HPDE6-E6E7 (cell line): ENCODE measurements at regions not wholly inside any gene's neighbourhood (a gene's known extent, or its start where the extent isn't known, plus 50 kb on each side); places are given as distances from the start of the nearest gene placed in this dataset.

Source experiments
- DNase-seq: peaks from one replicate; pipeline ENCODE4 v3.0.0; 2011; ENCODE audit warnings: missing footprints; ENCODE audit errors: extremely low spot score

DNA sequence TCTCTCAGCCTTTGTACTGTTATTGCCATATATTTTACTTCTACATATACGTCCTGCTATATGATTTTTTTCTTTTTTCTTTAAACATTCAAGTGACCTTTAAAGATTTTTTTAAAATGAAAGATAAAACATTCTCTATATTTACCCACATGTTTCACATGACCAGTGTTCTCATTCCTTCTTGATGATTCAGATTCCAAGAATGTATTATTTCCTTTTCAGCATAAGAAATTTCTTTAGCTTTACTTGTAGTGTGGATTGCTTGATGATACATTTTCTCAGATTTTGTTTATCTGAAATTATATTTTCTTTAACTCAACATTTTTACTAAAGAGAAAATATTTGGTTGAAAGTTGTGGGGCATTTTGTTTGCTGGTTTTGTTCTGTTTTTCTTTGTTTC is 792.1 kb downstream of the BRINP1 start:
- peak; percentile 15 for DNase-seq

DNA sequence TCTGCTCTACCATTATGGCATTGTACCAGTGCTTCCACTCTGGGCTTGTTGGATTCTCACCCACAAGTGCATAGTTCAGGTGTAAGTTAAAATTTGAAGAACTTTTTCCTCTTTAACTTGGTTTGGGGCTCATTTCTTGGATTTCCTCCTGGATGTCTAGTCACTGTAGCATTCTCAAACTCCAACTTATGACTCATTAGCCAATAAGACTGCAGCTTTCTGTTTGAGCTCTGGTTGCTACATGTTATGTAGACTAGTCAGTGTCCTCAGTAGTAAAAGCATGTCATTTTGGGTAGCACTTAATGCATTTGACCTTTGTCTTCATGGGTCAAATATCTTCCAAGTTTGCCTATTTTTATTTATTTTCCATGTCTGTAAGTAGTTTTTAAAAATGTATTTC is 790.8 kb downstream of the BRINP1 start:
- DNase-seq, result no peak

DNA sequence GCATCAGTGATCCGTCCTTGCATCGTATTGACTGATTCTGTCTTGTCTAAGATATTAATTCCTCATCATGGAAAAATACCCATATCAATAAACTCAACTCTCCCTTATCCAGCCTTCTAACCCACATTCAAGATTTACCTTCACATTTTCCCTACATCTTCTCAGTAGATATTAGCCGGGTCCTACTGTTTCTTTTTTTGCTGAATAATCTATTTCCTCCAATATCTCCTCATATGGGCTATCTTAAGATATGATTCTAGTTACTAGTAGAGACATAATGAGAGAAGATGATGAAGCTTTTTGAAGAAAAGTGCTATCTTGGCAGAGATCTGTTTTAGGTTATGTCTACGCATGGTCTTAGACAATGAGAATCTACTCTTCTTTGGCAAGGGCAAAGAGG is 785.8 kb downstream of the BRINP1 start:
- no peak for DNase-seq

DNA sequence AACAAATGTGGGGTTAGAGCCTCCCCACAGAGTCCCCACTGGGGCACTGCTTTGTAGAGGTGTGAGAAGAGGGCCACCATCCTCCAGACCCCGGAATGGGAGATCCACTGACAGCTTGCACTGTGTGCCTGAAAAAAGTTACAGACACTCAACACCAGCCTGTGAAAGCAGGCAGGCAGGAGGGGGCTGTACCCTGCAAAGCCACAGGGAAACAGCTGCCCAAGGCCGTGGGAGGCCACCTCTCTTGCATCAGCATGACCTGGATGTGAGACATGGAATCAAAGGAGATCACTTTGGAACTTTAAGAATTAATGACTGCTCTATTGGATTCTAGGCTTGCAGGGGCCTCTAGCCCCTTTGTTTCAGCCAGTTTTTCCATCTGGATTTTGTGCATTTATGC is 782.3 kb downstream of the BRINP1 start:
- no peak for DNase-seq

DNA sequence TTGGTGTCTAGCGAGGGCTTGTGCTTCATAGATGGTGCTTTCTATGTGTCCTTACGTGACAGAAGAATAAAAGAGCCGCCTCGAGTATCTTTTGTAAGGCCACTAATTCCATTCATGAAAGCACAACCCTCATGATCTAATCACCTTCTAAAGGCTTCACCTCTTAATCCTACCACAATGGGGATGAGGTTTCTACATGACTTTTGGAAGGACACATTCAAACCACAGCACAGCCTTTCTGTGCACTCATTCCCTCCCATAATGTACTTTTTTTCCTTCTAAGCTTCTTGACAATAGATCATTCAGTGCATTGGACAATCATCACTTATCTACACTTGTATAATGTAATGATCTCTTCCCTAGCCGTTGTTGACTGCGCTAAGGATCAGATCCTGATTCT is 774.8 kb downstream of the BRINP1 start:
- DNase-seq, result no peak

DNA sequence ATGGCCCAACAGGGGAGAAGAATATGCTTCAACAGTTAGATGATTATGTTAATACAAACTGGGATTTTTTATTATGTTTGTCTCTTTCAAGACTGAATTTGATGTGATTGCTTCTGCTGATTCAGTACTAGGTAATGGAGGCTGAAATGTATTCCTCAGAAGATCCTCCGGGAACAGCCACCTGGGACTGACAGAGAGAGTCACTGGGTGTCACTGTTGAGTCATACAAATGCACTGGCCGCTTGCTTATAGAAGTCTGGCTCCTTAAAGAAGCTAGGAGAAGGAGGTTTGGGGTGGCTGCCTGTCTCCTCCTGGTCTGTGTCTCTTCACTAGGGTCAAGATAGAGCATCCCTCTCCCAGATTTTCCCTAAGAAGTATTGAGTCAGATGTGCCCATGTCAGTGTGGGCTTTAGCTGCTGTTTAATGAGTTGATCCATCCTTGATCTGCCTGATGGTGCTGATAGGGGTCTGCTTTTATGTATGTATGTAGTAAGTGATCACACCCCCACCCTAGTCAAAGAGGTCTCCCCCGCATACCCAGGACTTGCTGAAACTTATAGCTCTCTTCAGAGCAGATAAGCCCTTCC is 773.4 kb downstream of the BRINP1 start:
- peak; percentile 46 for DNase-seq

DNA sequence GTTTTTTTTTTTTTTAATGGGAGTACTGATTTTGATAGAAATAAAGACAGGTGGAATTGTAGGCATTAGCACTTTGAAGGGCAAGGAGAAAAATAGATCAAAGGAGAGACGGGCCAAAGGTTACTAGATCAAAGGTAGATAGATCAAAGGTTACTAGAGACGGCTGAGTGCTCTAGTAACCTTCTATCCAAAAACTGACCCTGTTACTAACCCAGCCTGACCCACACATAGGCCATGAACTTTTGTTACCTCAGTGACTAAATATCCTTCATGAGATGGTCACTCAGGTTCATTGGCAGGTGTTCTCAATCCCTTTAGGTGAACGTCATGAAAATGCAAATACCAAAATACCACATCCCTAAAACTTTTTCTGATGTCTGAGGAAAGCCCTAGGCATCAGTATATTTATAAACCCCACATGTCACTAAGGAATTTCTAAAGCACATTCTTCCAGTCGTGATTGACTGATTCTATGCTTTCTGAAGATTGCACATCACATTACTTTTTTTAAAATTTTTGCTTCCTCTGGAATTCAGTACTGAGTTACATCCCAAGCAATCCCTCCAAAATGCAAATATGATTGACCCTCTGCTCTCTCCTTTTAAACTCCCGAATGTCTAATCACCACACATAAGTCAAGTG is 772.7 kb downstream of the BRINP1 start:
- DNase-seq, result no peak

DNA sequence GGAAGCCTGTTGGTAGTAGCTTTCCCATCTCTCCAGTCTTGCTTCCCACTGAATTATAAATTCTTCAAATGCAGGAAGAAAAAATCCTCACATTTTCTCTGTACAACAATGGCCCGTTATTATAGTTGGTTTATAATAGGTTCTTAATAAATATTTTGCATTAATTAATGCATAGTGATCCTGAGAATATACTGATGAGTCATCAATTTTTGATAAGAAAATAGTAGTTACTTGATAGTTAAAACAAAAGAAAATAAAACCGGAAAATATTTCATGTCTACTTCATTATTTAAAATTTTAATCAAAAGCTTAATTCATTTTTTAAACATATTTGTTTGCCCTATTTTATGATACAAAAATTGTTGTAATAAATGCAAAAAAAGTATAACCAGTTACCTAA is 762.6 kb downstream of the BRINP1 start:
- no peak for DNase-seq

DNA sequence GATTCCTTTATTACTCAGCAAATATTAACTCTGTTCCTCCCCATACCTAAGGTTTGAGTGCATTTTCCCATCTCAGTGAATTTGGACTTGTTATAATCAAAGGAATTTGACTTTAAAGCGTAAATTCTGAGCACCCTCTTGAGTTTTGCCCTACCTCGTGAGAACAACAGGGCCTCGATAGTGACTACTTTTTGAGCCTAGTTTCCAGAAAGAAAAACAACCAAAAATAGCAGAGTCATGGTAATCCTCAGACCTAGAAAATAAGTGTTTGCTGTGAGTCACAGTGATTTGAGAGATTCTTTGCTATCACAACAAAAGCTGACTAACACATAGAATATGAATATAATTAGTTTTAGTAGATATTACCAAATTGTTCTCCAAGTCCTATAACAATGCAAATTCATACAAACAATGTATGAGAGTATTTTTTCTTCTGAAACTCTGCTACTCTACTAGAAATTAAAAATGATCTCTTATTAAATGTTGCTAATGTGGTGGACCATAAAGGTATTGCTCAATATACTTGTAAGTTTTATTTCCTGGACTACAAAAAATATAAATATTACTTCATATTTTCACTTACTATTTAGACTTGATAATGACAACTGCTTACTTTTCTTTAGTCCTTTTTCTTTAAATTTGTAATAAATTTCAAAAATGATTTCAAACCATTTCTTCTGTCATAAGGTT is 759.7 kb downstream of the BRINP1 start:
- DNase-seq, result peak; percentile 31

DNA sequence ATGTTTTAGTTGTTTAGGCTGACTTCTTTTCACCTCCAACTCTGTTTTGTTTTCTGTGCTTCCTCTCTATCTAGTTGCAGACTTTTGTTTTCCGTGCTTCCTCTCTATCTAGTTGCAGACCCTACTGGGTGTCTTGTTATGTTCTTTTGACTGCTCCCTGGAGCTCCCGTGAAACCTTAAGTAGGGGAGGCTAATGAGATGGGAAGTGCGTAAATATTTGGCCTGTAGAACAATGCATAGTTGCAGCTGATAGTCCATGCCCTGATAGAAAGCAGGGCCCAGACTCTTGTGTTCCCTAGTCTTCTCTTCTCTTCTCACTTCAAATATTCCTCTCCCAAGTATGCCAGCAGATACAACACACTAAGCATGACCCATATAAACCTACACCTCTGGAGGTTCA is 757.0 kb downstream of the BRINP1 start:
- DNase-seq, result no peak

DNA sequence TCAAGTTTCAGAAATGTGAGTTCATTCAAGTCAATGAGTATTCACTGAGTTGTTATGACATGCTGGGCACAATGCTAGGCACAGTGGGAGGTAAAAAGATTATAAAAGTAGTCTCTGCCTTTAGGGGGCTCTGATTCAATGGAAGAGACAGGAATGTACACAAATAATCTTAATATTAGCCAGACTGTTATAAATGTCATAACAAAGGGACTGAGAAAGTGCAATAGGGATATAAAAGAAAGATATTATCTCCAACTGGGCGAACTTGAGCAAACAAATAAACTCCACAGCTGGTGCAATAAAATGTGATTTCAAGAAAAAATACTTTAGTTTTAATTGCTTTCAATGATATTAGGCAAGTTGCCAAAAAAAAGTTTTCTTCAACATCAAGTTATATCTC is 755.2 kb downstream of the BRINP1 start:
- DNase-seq, result no peak

DNA sequence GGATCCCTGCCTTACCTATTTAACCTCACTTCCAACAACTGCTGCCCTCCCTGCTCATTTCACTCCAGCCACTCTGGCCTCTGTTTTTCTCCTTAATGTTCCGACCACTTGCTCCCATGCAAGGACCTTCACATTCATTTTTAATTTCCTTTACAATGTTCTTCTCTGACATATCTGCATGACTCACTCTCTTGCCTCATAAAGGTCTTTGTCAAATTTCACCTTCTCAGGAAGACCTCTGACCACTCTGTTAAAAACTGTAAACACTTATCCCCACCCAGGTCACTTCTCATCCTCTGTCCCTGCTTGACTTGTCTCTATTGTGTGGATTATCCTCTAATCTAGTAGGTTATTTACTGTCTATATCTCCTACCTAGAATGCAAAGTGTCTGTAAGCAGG is 751.2 kb downstream of the BRINP1 start:
- no peak for DNase-seq

DNA sequence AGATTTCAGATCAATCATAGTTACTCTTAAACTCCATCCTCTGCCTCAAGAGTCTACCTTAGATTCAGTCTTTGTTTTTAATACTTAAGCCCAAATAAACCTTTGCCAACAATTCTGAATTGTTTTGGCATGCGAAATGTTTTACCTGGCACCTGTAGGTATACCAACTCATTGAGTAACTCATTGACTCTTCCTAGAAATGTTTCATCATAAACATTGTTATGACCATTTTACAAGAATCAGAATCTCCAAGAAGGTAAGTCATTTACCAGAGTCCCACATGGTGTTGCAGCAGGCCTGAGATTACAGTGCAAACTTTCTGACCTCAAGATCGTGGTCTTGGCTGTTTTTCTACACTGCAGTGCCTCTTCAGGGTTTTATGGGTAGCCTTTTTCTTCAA is 750.4 kb downstream of the BRINP1 start:
- no peak for DNase-seq

DNA sequence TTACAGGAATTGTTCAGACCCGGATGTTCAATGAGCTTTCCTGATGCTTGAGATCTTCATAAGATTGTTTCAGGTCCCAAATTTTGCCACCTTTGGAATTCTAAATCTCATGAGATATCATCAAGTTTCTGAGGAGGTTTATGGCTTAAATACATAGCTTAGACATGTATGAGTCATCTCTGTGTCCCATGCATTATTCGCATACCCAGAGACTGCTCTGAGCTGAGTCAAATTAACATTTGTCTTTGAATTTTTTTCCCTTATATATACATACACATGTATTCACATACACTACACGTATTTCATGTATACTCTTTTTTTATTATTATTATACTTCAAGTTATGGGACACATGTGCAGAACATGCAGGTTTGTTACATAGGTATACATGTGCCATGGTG is 744.6 kb downstream of the BRINP1 start:
- DNase-seq, result no peak

DNA sequence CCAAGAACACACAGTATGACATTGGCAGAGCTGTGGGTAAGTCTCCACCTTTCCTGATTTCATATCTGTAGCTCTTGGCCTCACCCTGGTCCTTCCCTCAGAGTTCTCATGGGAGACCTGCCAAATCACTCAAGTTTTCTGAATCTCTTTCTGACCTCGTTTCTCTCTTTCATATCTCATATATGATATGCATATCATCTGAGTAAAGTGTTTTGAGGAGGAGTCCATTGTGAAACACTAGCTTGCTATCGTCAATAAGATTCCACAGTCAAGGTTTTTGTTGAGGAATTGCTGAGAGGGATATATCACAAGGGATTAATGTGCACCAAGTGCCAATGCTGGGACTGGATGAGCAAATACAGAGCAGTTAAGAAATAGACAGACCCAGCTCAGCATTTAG is 739.2 kb downstream of the BRINP1 start:
- DNase-seq, result no peak

DNA sequence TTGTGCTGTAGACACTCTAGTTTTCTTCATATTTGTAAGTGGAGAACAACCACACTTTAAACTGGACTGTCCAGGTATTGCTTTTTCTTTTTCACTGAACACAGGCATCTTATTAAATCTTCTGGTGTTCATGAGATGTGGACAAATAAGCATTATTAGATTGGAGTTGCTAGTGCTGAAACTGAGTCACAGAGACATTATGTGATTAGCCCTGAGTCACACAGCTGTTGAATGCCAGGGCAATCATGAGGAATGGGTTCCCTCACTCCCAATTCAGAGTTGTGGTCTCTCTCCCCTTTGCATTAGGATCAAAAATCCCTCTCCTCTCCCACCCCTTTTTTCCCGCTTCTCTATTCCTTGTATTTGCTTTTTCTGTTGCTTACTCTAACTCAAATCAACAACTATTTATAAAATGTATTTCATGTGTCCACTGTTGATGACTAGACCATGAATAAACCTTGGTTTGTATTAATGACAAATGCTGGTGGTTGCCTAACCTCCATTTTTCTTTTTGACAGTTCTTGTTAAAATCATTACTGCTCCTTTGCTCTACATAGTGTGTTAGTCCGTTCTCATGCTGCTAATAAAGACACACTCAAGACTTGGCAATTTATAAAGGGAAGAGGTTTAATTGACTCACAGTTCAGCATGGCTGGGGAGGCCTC is 738.2 kb downstream of the BRINP1 start:
- no peak for DNase-seq

DNA sequence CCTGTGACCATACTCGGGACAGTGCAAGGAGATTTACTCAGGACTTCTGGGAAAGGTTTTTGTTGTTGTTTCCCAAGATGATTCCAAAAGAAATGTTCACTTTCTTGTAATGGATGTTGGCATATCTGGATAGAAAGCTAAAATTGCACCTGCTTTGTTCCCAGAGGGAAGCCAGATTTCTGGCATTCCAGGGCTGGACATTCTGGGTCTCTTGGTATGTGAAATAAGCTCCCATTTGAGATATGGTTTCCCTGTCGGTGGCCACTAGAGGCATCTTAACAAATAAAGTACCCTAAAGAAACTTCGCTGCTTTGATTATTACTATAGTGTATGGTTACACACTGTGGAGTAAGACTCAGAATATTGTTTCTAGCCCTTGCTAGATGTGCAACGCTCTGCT is 737.3 kb downstream of the BRINP1 start:
- no peak for DNase-seq

DNA sequence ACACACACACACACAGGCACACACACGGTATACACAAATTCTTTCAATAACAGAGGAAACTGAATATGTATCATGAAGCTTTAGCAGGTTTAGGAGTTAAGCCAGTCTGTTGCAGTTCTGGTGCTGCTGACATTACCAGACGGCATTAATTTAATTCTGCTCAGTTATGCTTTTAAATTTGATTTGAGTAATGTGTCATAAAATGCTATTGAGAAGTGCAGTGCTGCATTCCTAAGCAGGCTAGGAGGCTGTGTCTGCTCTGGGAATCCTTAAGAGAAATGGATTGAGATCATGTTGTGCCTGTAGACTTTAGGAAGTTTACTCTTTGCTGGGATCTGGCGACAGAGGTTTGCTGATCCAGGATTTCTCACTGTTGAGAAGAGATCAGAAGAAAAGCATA is 733.8 kb downstream of the BRINP1 start:
- DNase-seq, result no peak

DNA sequence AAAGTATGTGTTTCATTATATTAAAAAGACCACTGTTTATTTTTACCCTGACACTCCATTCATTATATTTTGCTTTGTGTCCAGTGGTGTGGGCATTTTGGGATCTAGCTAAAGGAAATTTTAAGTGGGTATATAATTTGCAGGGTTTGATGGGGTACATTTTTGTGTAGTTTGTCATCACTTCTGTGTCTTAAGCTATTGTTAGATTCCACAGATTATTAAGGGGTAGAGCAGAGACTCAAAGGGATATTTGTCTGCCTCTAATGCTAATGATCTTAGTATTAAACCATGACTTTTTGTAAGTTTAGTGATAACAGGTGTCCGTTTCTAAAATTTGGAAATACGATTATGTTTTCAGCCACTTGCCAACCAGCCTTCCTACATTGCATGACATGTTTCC is 731.6 kb downstream of the BRINP1 start:
- DNase-seq, result no peak

DNA sequence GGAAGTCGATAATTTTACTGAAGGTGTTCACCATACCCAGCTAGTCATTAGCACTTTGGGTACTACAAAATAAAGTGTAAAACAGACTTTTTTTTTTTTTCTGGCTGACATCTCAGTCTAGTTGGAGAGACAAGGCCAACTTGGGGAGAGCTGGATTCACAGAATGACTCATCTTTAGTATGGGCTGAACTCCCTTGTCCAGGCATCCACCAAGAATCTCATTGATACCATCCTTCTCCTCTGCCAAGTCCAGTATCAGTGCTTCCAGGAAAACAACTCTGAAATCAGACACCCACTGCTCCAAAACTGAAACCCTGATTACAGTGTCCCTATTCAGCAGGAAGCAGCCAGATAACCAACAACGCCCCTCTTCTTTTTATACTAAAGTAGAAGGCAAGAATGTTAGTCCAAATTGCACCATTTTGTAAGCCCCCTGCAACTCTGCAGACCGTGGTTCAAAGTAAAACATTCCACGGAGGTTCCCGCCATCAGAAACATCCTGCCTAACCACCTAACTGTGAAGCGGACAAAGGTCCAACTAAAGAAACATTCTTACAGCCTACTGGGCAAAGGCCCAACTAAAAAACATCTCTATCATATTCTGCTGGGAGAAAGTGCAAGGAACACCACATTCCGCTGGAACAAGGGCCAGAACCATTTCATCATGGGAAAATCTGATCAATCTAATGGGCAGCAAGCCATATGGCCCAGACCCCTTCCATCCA is 728.2 kb downstream of the BRINP1 start:
- DNase-seq, result no peak

DNA sequence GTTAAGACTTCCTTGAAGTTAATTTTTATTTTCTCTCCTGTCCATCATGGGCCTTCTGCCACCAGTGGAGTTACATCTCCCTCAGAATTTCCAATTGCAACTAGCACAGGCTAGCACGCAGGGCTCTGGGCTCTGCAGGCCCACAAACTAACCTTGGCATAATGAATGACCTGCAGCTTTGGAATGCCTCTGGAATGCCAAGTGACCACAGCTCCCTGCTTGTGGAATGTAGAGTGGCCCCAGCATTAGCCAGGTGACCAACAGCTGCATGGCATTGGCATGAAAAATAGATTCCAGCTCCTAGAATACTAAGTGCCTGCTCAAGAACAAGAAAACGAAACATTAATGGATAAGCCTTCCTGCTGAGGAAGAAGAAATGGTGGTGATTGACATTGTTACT is 726.1 kb downstream of the BRINP1 start:
- DNase-seq, result peak; percentile 78

DNA sequence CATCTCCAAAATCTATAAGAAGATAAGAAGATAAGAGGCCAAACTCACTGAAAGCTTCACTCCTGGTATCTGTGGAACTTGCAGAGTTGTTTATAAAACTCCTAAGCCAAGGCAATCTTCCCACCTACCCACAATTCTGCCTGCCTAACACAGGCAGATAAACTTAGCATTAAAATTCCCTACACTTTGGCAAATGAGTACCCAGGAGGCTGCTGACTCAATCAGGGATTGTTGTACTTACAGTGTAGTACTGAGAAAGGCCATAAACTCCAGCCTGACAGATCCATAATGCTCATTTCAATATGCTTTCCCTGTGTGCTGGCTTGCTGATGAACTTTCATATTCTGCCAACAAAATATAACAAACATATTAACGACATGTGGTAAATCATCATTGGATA is 725.2 kb downstream of the BRINP1 start:
- no peak for DNase-seq
